LNCaP clone FGC (cell line): ENCODE measurements at regions not wholly inside any gene's neighbourhood (a gene's known extent, or its start where the extent isn't known, plus 50 kb on each side); places are given as distances from the start of the nearest gene placed in this dataset.

Source experiments
- DNase-seq: peaks from one replicate; pipeline ENCODE4 v3.0.0-alpha.2; 2011; ENCODE audit warnings: low read depth
- H3K4me3 ChIP-seq: 2 replicates; pipeline ENCODE4 v1.5.1; 2011; ENCODE audit warnings: mild to moderate bottlenecking, low read depth, low read length, control low read depth
- CTCF ChIP-seq: IDR thresholded peaks from 2 replicates; pipeline ENCODE4 v1.5.1; 2012; ENCODE audit warnings: mild to moderate bottlenecking; ENCODE audit not compliant: control insufficient read depth, insufficient read depth; ENCODE audit errors: extremely low read depth

GRCh38 chr10:2475711-2476217 lies 591.6 kb upstream of the PFKP start:
- DNase-seq: no peak
- no peak for TF ChIP-seq CTCF
- H3K4me3 ChIP-seq: no peak overlapping the region

GRCh38 chr10:2471811-2472210 lies 595.5 kb upstream of the PFKP start:
- H3K4me3 ChIP-seq: no peak overlapping the region
- no peak for DNase-seq
- TF ChIP-seq CTCF: no peak

- H3K4me3 ChIP-seq: no peak overlapping the region
- no peak for DNase-seq
- TF ChIP-seq CTCF: no peak
Measured at GRCh38 chr10:2469802-2470201, 597.5 kb upstream of the PFKP start.

DNA sequence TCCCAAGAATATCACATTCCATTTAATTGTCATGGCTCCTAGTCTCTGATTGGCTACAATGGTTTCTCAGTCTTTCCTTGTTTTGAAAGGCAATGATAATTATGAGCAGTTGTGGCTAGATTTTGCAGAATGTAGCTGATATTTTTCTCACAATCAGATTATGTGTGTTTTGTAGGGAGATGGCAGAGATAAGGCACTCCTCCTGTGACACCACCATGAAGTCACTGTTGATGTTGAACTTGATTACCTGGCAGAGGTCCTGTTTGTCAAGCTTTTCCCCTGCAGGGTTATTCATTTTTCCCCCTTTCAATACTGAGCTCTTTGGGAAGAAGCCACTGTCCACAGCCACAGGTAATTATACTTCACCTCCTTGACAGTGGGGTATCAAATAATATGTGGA lies 602.9 kb upstream of the PFKP start:
- TF ChIP-seq CTCF: no peak
- DNase-seq: no peak
- no peak overlapping the region for H3K4me3 ChIP-seq

DNA sequence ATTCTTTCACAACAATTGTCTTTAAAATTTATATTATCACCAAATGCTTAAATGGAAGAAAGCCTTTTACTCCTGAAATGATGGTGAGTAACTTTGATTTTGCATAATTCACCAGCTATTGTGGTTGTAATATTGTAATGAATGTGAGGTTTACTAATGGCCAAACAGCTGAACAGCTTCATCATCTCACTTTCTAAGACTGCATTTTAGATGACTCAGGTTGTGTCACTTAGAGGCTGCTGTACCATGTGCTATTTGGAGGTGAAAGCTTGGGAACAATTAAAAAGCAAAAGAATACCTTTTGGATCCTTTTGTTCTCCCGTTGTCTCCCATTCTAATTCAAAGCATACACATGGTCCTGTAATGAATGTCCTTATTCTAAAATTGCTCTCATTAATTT lies 604.0 kb upstream of the PFKP start:
- DNase-seq: no peak
- no peak overlapping the region for H3K4me3 ChIP-seq
- no peak for TF ChIP-seq CTCF

- TF ChIP-seq CTCF: no peak
- DNase-seq: no peak
- H3K4me3 ChIP-seq: no peak overlapping the region
Measured at GRCh38 chr10:2462581-2462980, 604.8 kb upstream of the PFKP start.

GRCh38 chr10:2460812-2461211 lies 606.5 kb upstream of the PFKP start:
- no peak for DNase-seq
- no peak overlapping the region for H3K4me3 ChIP-seq
- TF ChIP-seq CTCF: no peak
